GM18907 (cell line): ENCODE measurements at regions not wholly inside any gene's neighbourhood (a gene's known extent, or its start where the extent isn't known, plus 50 kb on each side); places are given as distances from the start of the nearest gene placed in this dataset.

Source experiments
- ATAC-seq: cut with Tn5 transposase; IDR thresholded peaks from one replicate; pipeline ENCODE4 v1.9.1; 2021; ENCODE audit warnings: mild to moderate bottlenecking, moderate library complexity; ENCODE audit not compliant: unreplicated experiment

DNA sequence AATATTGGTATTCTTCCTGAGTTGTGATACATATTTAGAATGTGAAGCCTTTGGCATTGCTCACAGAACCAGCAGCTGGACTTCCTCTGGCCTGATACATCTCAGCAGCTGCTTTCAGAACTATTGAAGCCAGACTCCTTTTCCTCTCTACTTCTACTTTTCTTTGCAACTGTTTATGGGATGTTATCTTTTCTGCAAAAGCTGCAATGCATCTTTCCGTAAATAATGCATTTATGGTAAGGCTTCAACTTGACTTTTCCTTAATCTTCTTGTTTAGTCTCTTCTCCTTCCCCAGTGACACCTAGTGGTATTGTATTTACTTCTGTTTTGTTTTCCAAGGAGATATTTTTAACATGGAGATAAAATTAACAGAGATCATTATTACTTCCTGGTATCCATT, 1548.7 kb downstream of the PCDH7 start:
- ATAC-seq: no peak

DNA sequence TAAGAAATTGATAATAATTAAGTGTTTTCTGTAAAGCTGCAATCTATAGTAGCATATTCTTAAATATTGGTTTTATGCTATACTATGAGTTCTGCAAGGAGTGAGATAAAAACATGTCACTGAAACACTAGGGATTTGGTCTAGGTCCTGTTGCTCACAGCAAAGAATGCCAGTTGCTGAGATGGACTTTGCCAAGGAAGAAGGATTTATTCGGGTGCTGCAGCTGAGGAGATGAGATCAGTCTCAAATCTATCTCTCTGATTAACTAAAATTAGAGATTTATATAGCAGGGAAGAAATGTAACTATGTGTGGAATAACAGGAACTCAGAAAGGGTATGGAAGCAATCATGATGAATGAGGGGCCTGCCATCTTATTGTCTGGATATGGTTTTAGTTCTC, 1569.9 kb downstream of the PCDH7 start:
- no peak for ATAC-seq

DNA sequence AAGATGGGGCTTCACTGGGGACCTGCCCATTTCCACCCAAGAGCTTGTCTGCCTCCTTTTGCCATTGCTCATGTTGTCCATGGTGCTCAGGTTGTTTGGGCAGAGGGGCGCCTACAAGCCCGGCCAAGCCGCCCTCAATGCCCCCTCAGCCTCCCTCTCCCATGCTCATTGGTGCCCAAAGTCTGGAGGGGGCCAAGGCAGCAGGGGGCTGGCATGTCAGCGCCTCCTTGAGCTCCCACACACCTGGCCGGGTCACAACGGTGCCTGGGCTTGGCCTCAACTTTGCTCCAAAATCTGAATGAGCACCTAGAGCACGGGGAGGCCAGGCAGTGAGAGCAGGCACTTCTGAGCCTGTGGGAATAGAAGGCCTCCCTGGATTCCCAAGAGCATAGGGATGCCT, 1598.8 kb downstream of the PCDH7 start:
- ATAC-seq: no peak

DNA sequence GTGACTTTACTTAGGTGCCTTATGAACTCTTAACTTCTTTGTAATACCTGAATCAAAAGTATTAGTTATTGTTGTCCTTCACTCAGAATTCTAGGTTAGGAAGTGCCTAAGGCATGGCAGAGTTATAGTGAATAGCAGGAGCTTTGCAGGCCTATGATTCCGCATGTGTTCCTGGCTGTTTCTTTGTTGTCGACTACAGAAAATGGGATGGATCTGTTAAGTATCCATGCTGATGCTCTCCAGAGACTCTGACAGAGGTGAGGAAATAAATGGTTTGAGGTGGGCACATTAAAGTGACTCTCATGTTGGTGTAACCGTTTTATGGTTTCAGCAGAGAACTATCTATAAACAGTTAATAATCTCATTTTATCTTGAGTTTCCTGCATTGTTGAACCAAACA, 1601.3 kb downstream of the PCDH7 start:
- ATAC-seq: no peak

DNA sequence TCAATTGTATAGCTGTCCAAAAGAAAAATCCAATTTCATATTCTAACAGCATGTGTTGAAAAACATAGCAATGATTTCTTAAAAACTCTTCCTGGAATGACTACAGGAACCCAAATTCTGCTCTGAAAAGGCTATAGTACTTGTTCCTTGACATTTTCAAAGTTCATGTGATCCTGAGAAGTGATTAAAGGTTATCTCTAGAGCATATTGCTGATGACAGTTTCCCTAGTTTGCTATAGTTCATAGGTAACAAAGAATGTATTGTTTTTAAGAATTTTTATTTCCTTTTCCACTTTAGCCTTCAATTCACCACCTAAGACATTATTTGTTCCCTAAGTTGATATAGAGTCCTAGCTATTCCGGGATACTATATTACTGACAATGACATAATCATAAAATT, 1614.6 kb downstream of the PCDH7 start:
- no peak for ATAC-seq

DNA sequence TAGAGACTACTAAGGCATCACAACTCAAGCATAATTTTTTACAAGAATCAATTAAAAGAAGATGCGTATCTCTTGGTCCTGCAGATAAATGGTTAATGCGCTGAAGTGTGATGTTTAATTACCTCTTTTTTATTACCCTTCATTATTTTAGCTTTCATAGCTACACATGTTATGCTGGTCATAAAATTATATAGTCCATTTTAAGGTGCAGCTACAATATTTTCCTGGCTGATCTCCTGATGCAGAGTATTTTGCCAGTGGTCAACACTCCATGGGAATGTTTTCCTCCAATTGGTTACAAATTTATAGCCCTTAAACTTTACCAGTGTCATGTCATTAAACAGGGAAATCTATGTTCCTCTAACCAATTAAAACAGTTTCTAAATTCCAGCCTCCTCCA, 1617.2 kb downstream of the PCDH7 start:
- ATAC-seq: no peak

DNA sequence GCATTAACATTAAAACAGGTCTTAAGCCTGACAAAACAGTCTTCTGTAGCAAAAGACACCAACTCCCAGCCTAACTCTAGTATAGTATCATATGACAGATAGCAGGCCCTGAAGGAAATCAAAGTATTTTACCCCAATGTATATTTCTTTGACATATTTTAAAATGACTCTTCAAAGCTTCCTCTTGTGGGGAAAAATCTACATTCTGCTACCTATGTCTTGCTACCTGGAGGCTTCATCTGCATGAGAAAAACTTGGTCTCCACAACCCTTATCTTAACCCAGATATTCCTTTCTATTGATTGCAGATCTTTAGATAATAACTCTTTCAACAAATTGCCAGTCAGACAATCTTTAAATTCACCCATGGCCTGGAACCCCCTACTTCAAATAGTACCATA, 1620.4 kb downstream of the PCDH7 start:
- no peak for ATAC-seq

DNA sequence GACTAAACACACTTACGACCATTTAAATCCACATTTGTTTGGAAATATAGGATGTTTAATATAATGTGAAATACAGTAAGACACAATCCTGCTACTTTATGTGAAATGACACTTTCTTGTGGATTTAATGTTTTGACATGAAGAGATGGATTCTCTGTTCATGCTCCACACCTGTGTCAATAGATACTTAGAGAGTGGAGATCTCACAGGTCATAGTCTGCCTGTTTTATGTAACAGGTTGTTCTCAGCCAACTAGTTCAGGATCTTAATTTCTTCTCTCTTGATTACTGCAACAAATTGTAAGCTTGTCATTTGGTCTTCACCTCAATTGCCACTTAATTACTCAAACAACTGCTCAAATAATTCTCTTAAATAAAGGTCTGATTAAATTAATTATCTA, 1621.2 kb downstream of the PCDH7 start:
- ATAC-seq: no peak

DNA sequence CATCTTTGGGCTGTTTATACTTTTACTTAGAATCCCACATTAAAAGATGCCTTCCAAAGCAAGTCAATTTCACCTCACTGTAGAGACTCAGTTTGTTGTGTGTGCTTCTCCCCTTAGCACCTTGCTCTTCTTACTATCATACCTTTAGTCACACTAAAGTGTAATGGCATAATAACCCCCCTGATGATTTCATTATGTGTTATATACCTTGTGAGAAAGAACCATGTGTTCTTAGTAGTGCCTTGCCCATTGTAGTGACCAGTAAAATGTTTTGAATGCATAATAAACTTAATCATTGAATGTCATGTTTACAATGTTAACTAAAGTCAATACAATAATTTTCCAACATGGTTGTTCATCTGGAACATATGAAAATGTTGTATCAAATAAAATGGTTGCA, 1621.9 kb downstream of the PCDH7 start:
- no peak for ATAC-seq

DNA sequence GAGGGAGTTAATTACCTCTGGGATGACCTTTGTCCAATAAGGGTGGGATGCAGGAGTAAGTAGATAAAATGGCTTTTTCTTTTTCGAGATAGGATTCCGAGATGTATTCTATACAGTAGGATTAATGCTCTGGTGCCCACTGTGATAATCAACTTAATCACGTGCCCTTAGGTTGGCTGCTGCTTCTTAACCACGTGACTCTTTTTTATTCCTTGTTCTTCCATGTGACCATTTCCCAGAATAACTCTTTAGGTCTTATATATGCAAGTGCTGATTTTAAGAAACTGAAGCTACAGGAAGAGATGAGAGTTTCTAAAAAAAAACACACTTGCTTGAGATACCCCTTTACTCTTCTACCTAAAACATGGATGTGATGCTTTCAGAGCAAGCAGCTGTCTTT, 1628.9 kb downstream of the PCDH7 start:
- no peak for ATAC-seq

DNA sequence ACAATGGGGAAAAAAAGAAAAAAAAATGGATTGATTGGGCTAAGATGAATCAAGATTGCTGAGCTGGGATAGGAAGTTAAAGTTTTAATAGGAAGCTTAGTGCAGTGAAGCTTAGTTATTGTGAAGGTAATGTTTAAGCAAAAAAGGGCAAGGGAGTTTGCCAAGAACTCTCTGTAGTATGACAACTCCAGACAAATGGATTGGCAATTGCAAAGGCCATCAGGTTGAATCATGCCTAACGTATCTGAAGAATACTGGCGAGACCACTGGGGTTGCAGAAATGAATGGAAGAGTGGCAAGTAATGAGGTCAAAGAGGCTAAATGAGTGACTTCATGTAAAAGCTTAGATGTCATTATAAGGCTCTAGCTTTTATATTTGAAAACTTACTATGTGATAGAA, 1654.0 kb downstream of the PCDH7 start:
- no peak for ATAC-seq

DNA sequence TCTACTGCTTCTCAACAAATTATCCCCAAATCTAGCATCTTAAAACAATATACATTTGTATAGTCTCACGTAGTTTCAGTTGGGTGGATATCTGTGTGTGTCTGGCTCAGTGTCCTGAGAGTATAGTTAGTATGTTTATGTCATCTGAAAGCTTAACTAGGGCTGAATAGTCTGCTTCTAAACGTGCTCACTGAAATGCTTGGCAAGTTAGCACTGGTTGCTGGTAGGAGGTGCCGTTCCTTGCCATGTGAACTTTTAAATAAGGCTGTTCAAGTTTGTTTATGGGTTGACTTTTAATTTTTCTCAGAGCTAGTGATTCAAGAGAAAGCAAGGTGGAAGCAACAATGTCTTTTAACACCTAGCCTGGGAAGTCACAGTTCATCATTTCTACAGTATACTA, 1673.6 kb downstream of the PCDH7 start:
- no peak for ATAC-seq

DNA sequence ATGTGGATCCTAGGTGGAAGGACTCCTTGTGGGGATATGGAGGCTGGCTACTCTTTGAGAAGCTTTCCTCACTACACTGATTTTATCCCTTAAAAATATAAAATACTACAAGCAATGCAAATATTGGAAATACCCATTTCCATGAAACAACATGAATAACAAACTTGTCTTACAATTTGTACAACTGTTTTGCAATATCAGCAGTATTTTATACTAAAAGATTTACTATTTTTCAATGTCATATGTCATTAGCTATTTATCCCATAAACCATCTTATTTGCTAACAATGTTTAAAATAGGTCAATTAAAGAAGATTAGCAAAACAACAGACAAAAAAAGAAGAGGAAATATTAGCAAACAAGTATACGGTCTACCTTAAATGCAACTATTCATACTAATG, 1674.1 kb downstream of the PCDH7 start:
- ATAC-seq: no peak

DNA sequence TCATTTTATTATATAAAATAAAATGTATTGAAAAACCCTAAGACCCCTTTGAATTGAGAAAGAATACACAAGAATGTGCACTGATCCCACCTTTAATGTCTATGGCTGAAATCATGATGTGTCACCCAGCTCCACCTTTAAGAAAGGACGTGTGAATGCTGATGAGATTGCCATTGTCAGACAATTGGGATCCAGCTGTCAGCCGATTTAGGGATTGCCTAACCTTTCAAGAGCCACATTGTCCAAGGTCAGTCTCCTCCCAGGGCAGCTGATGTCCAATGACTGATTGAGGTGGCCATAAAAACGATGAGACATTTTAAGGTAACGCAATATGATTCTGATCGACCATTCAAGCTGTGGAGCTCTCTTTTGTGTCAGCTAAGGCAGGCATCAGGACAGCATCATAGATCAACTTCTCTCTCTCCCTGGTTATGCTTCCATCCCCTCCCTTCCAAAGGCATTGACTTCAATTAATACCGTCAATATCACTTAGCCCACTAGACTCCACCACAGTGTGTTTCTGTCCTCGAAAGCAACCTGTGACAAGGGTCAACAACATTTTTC, 1676.4 kb downstream of the PCDH7 start:
- no peak for ATAC-seq

DNA sequence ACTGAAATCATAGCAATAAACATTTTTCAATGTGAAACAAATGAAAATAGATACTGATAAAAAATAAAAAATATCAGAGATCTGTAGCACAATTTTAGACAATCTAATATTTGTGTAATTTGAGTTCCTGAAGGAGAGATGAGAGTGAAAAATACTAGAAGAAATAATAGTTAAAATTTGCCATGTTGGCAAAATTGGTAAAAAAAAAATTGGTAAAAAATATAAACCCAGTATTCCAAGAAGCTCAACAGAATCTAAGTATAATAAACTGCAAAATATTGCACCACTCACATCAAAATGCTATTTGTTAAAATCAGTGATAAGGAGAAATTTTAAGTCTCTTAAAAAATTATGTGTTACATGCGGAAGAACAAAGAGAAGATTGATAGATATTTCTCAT, 1680.7 kb downstream of the PCDH7 start:
- ATAC-seq: no peak

DNA sequence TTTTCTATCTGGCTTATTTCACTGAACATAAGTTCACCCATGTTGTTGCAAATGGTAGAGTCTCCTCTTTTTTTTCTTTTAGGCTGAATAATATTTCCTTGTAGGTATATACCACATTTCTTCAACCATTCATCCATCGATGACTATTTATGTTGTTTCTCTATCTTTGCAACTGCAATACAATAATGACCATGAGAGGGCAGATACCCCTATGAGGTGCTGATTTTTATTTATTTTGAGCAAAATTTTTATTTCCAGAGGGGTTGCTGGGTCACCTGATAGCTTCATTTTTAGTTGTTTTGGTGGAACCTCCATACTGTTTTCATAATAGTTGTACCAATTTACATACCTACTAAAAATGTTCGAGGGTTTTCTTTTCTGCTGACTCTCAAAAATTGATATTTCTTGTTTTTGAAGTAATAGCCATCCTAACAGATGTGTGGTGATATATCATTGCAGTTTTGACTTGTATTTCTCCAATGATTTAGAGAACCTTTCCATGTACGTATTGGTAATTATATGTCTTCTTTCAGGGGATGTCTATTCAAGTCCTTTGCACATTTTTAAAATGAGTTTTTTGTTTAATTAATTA, 1697.0 kb downstream of the PCDH7 start:
- ATAC-seq: no peak

DNA sequence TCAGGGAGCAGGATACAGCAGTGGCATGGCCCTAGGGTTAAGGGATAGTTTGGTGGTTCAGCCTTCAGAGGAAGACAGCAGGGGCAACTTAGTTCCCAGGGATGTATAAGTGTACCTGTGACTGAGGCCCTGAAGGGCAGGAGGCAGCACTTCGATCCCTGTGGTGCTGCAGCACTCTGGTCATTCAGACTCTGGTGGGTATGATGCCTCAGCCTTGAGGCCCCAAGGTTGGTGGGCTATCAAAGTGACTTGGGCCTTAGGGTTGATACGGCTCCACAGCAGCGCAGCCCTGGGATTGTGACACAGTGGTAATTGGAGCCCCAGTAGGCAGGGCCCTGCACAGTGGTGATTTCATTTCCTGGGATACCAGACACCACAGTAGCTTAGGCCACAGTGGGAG, 1703.1 kb downstream of the PCDH7 start:
- no peak for ATAC-seq

DNA sequence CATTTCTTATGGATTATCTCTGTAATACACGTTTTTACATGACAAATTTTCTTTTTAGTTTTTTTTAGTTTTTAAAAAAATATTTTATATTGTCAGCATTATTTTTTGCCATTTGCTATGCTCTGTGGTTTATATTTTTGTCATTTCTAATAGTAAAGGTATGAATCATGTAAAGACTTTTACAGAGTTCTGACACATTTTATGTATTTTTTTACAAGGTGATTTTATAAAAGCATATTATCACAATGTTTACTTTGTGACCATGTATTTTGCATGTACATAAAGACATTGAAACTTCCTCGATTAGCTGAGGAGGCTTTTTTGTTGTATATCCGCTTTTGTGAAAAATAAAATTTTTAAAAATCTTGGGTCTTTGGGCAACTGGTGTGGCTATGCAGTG, 1705.1 kb downstream of the PCDH7 start:
- no peak for ATAC-seq

DNA sequence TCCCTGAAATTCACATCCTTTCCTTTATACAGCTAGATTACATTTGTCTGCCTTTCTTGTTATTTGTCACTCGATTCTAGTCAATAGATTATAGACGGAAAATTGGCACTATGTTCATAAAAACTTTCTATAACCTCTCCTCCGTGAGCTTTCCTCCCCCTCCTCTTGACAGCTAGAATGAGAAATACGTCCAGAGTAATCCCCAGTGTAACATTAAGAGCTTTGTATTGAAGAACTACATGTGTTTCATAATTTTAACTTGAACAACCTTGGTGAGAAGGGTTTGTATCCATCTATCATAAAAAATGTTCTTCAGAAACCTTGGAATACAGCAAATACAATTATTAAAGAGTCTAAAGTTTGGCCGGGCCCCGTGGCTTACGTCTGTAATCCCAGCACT, 1707.4 kb downstream of the PCDH7 start:
- no peak for ATAC-seq

DNA sequence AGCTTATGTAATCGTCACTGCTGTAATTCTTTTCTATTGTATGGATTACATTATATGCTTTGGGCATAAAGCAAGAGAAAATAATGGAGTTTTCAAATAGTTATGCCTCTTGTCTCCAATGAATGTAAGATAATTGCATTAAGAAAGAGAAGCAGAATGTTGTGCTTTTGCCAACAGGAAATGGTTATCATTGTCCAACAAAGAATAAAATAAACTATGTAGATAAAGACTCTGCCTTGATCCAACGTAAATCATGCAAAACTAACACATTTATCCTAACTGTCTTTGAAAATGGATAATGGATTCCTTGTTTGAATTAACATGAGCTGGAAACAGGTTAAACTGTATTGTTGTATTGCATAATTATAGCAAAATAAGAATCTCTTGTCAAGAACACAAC, 1709.0 kb downstream of the PCDH7 start:
- no peak for ATAC-seq

DNA sequence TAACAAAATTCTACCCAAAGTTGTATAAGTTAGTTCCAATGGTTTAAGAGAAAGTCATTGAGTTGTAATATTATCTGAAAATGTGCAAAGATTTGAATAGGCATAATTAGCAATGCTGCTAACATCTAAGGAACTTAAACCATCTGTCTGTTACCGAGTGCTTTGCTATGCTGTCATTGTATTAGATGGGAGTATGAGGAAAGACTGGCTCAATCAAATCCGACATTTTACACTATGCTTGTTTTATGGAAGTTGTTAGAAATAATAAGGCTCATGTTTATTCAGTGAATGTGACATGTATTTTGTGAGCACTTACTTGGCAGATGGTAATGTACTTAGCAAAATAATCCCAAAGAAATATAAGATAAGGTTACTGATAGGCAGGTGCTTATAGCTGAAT, 1715.1 kb downstream of the PCDH7 start:
- no peak for ATAC-seq

DNA sequence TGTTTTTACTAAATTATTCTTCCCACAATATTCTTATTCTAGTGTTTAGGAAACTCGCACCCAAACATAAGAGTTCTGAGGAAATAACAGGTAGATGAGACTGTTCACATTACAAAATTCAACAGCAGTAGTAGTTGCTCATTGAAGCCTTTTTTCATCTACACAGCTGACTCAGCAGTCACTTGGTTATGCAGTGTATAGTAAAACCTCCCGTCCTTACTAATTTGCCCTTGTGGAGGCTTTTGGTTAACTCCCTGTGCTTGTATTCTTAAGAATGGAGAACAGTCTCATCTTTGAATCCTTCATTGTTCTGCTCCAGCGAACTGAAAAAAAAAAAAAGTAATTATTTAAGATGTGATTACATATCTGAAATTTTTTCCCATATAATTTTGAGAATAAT, 1716.6 kb downstream of the PCDH7 start:
- ATAC-seq: no peak

DNA sequence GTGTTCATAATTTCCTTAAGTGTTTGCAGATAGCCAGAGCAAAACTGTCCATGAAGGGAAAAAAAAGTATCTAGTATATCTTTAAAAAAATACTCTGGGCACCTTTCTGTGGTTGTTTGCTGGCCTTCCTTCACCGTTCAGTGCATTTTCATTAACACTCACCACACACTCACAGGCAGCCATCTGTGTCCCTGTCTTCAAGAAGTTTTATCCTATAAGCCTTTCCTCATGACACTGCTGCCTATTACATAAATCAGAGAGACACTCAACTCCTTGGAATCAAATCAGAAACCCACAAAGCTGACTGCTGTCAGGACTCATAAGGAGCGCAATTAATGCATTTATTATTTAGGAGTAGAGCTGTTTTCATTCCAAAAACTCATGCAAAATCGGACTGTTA, 1720.2 kb downstream of the PCDH7 start:
- ATAC-seq: no peak
